ENCODE measurements at regions not wholly inside any gene's neighbourhood (a gene's known extent, or its start where the extent isn't known, plus 50 kb on each side); places are given as distances from the start of the nearest gene placed in this dataset.
"Not testable (repeated sequence)": the region's sequence is repeated elsewhere in the genome, so short reads cannot be mapped to it uniquely, and the experiment has no call there.

DNA sequence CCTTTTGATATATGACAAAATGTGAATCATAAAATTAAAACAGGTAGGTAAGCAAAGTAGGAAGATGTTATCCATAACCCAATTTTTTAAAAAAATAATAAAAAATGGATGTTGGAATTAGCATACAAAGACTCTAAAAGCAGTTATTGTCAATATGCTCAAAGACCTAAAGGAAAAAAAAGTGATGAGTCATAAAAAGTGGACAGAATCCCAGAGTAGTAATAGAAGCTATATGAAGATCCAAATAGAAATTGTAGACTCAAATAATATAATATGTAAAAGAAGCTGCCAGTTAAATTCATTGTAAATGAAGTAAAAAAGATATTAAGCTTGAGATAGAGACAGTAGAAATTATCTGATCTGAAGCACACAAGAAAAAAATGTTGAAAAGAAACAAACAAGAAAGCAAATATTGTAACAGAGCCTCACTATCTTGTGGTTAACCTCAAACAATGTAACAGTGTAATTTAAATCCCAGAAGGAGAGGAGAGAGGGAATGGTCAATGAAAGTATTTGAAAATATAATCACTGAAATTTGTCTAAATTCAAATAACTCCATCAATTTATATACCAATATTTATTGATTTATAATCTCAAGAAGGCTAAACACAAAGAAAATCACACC is 773.4 kb upstream of the RAG2 start:
- no peak for DNase-seq

DNA sequence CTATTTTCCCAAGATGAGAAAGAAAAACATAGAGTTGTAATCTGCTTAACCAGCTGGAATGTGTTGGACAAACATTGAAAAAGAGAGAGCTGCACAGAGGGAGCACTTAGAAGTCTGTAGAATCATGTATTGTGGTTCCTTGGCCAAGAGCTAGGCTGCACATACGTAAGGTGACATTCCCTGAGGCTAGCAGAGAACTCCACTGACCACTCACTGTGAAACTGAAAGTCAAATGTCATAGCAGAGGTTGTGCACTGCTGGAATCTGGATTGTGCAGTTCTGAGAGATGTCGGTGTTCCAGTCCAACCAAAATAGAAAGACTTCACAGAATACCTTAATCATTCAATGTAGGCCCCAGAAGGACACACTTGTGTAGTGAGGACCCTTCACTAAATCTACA is 772.8 kb upstream of the RAG2 start:
- DNase-seq = no peak

DNA sequence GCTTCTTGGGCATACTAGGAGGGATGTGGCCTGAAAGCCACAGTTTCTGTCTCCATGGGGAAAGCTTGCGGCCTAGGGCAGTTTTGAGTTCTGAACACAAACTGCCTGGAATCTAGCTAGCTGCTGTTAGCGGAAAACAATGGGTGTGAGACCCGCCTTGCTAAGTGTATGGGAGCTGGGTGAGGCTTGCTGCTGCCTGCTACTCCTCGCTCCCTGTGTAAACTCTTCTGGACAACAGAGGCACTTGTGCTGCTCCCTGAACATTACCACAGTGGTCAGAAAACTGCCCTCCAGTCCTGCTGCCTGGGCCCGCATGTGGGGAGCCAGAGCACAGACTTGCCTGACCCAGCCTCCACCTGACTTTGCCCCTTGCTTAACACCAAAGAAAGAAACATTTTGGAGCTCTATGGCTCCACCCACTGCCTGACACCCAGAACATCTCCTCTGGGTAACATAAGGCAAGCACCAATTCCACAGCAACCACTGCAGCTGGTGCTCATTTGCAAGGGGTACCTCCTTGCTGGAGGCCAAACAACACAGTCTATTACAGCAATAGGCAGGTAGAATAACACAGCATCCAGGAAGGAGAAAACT is 766.3 kb upstream of the RAG2 start:
- DNase-seq = no peak

DNA sequence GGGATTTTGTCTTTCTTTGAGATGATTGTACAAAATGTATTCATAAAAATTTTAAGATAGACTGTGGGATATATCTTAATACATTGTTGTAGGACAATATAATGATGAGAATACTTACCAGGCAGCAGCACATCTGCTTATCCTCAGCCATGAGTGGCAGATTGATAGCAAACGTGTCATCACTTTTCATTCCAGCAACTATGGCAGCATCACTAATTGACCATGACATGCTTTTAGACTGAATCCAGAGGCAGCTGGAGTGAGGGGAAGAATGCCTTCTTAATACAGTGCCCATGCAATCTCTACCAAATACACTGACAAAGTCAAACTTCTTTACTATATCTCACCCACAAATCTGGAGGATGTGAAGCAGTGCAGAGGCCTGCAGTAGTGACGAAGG is 755.2 kb upstream of the RAG2 start:
- DNase-seq = no peak

DNA sequence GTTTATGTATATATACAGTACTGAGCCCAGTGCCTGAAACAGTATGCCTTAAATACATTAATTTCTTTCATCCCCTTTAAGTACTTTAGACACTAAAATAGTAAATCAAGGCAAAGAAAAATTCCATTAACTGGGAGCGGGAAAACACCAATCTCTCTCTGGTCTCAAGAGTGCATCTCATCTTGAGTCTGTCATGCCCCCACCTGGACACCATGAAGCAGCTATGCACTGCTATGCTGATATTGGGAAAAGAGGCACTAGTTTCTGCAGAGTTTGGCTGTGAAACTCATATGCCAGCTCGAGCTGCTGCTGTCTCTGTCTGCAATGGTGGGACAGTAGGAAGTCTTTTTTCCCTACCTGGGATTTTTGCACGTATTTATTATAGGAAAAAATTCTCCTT is 754.4 kb upstream of the RAG2 start:
- no peak for DNase-seq

DNA sequence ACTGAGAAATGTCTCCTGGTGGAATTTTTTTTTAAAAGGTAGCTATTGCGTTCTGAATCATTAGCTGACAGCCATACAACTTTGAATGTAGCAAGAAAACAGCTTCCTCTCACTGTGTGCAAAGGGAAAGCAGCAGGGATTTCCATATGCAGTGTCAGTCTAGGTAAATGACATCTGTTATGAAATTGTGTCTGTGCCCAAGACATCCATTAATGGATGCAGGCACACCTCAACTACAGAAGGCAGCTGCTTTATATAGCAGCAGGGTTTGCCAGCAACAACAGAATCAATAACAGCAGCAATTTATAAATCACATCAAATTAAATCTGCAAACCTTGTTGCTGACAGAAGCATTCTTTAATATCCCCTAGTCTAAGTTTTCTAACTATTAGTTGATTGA is 745.3 kb upstream of the RAG2 start:
- DNase-seq = no peak

DNA sequence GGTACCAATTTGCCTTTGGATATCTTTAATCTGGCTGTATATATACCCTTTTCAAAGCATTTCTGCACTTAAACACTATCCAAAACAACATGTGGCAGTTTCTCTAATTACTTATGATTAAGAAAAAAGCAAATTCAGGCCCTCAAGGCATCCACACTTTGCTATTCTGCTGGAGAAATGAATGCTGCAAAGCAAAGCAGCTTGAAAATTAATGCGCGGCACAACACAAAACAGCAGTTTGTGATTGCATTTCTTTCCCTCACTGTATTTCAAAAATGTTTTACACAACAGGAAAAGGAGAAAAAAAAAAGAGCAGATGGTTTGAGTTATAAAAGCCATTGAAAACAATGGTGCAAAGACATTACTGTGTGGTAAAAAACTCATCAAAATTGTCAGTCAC is 738.4 kb upstream of the RAG2 start:
- no peak for DNase-seq

DNA sequence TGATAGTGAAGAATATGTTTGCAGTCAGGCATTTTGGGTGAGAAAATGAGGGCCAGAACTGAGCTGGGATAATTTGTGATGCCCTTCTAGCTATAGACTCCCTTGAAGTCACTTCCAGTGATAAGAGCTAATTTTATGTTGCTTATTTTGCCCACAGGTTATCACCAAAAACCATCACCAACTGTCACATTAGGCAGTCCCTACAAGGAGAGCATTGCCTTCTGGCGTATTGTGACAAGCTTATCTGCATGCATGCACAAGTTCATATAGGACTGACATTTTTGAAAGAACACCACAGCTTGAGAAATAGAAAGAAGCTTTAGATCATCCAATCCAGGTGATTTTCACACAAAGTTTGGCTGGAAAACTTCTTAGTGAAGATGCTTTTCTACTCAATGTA is 735.3 kb upstream of the RAG2 start:
- DNase-seq = no peak

DNA sequence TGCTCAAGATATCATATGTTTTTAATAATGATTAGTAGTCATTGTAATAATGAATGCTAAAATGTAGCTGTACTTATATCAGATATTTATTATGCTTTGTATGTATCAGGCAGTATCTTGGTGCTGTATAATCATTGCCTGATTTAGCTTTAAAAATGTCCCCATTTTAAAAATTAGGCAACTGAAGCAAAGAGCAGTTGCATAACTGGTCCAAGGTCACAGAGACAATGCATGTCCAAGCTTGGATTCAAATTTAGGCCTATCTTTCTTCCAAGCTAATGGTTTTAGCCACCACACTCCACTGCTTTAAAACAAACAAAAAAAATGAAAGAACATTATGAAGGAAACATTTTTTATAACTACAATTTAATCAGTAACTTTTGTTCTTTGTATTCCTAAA is 725.8 kb upstream of the RAG2 start:
- no peak for DNase-seq

DNA sequence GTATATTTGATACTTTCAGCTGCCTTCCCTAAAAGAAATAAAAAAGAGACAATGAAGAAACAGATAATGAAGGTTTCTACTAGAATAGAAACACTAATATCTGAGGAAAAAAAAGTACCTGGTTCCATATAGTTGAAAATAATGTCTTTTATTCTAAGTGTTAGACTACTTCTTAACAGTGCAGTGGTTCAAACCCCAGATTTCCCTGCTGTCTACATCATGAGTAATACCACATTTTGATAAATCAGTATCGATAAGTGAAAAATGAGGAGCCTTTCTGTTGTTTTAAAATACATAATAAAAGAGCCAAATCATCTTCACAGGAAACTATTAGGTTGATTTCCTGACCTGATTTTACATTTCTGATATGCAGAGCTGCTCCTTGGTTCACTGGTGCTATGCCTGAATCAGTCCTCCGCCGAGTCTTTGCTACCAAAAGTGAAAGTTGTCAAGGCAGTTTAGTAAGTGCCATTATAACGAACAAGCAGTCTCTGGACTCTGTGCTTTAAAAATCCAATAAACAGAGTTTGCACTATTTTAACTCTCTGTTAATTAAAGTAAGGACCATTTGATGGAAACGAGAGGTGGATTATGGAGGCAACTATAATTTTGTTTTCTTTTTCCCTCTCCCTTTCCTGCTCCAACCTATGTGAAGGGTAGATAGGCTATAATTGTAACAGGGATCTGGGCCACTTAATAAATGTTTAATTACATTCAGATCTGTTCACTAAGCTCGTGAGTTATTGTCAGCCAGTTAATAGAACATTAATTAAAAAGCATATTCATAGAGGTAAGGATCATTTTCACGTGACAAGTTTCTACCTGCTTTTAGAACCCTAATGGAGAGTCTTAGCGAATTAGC is 724.5 kb upstream of the RAG2 start:
- DNase-seq = no peak

DNA sequence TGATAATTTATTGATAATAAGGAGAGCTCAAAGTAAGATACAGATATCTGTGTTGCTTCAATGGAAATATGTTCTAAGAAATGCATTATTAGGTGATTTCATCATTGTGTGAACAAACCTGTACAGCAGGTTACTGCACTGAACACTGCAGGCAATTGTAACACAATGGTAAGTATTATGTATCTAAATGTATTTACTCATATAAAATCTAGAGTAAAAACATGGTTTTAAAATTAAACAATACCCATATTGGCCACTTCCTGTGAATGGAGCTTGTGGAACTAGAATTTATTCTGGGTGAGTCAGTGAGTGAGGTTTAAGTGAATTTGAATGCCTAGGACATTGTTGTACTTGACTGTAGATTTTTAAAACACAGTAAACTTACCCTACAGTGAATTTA is 722.9 kb upstream of the RAG2 start:
- DNase-seq = no peak

DNA sequence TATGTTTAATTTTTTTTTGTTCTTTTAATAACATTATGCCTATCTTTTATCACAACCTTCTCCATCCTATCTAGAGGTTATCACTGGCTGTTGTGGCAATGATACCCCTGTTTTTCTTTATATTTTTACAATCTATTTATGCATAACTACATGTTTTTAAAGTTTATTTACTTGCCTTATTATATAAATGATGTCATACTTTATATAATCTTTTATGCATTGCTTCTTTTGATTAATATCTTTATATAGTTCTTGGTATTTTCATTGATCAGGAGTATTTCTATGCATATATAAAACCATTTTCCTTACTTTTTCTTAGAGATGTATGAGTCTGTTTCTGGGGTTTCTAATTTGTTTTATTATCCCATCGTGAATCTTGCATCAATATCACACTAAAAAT is 719.8 kb upstream of the RAG2 start:
- DNase-seq = no peak

DNA sequence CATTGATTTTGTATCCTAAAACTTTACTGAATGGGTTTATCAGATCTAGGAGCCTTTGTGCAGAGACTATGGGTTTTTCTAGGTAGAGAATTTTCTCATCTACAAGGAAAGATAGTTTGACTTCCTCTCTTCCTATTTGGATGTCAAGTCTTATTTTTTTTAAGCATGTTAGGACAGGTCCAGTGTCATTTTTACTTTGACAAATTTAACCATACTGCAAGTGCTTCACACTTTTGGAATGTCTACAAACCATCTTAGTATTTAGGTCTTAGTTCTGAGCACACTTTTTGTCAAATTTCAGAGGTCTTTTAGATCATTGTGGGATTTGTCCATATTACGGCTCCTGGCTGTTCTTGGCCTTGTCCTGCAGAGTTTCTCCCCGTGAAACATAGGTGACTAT is 715.2 kb upstream of the RAG2 start:
- no peak for DNase-seq

DNA sequence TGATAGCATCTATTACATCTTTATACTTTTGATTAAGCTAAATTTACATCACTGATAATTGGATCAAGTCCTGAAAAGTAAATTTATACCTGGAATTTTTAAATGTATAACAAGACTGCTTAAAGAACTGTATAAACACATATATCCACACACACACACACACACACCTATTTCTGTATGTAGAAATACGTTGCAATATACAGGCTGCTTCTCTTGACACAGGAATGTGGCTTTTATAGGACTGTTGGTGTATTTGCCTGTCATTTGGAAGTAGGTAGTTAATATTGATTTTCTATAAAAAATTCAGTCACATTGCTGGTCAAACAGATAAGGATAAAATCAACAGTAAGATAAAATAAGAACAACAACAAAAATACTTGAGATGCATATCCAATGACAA is 708.5 kb upstream of the RAG2 start:
- DNase-seq = no peak

DNA sequence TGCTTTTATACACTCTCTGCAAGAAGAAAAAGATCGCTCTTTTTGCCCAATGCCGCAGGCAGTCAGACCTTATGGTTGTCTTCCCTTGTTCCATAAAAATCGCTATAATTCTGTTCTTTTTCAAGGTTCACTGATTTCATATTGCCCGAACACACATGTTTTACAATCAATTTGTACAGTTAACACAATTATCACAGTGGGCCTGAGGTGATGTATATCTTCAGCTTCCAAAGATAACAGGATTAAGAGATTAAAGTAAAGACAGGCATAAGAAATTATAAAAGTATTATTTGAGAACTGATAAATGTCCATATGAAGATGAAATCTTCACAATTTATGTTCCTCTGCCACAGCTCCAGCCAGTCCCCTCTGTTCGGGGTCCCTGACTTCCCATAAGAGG is 703.4 kb upstream of the RAG2 start:
- DNase-seq = not testable (repeated sequence)

DNA sequence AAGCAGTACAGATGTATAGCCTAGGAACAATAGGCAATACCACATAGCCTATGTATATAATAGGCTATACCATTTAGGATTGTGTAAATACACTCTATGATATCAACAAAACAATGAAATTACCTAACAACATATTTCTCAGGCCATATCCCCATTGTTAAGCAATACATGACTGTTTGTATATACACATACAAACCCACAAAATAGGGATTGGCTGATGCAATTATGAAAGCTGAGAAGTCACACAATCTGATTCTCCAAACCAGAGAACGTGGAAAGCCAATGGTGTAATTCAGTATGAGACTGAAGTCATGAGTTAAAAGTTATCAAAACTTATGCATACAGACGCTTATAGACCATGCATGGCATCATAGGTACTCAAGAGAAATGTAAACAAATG is 700.1 kb upstream of the RAG2 start:
- DNase-seq = no peak

DNA sequence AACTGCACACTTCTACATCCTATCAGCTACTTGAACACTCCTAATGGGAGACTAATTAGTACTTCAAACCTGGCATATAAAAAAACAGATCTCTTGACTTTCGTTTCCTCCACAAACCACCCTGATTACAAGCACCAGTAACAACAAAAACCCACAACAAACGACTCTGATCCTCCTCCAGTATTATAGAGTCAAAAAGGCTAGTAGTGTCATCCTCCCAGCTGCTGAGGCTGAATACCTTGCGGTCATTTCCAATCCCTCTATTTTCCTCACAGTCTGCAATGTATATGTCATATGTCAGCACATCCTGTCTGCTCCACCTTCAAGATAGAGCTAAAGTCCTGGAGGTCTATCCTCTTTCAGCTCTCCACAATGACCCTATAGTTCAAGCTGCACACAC is 688.9 kb upstream of the RAG2 start:
- no peak for DNase-seq

DNA sequence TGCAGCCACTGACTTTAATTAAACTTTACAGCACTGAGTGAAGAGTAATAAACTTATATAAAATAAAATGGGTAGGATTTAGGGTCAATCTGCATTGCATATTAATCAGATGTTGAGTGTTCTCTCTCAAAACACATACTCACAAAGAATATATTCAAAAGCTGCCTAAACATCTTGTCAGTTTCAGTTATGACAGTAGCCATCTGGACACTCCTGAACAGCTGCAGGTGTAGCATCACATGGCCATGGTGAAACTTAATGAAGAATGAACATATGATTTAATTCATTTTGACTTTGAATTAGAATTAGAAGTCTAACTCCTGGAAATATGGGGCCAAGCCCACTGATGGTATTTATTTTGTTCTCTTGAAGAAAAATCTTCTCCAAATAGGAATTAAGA is 684.3 kb upstream of the RAG2 start:
- DNase-seq = no peak

DNA sequence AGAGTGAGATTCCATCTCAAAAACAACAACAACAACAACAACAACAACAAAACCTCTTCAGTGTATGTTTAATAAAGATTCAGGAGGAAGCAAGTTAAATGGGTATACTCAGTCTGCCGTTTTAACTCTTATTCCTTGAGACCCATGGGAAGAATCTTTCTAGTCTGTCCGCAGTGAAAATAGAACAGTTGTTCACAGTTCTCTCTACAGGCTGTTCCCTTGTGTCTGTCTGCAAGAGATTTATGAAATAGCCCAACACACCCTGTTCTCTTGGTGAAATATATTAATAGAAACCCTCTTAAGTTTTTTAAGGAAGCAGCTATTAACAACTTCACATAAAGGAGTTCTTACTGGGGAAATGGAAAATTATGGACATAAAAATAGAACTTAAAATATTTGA is 682.2 kb upstream of the RAG2 start:
- no peak for DNase-seq

DNA sequence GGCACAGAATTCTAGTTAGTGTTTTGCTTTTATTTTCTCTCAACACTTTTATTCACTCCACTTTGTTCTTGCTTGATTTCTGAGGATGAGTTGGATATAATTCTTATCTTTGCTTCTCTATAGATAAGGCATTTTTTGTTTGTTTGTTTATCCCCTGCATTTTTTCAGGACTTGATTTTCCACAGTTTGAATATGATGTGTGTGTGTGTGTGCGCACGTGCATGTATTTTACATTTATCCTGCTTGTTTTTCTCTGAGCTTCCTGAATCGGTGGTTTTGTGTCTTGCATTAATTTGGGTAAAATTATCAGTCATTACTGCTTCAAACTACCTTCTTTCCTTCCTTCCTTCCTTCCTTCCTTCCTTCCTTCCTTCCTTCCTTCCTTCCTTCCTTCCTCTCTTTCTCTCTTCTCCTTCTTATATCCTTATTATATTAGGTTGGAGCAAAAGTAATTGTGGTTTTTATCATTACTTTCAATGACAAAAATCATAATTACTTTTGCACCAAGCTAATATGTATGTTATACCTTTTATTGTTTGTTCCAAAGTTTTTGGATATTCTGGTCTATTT is 679.9 kb upstream of the RAG2 start:
- DNase-seq = no peak

DNA sequence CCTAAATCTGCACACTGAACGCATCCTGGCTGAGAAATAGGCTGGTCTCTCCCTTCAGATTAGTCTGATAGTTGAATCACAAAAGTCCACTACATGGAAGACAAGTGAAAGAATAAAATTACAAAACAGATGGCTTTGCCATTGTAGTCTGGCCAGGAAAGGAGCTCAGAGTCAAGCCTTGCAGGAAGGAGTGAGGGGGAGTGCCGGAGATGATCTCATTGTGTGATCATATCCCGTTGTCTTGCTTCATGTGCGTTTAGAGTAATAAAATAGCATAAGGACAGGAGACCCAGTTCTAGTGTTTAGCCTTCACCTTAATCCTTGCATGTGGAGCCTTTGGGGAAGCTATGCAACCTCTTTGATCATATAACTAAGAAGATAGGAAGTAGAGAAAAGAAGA is 666.7 kb upstream of the RAG2 start:
- DNase-seq = no peak

DNA sequence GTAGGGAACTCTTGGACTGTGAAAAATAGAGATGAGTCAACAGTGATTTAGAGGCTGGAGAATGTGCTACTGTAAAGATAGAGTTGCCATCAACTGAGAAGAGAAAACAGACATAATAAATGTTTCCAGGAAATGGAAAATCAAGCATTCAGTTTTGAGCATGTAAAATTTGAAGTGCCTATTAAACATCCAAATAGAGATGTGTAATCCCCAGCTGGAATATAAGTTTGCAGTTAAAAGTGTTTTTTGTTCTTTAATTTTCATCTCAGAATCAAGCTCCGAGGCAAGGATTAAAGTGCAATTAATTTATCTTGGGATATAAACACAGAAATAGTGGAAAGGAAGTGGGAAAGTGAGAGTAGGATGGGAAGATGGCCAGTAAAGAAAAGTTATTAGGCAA is 666.0 kb upstream of the RAG2 start:
- DNase-seq = no peak

DNA sequence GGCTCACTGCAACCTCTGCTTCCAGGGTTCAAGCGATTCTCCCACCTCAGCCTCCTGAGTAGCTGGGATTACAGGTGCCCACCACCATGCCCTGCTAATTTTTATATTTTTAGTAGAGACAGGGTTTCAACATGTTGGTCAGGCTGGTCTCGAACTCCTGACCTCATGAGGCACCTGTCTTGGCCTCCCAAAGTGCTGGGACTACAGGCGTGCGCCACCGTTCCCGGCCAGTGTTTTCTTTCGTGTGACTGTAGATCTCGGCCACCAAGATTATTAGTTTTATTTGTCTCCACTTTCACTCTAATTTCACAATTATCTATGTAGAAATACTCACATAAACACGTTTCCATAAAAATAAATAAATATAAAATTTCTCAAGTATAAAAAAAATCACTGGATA is 665.4 kb upstream of the RAG2 start:
- DNase-seq = not testable (repeated sequence)

DNA sequence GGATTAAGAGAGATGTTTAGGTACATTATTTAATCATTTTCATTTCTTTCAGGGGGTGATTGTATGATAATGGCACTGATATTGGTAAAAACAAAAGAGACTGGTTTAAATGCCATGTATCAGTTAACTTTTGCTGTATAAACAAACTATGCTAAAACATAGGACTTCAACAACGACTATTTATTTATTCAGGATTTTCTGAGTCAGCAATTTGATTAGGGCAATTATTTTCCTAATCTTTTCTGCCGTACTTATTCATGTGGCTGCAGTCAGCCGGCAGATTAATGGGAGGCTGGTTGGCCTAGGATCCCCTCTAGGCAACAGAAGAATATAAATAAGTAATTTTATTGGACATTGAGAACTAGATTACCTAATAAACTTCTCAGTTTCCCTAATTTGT is 661.7 kb upstream of the RAG2 start:
- DNase-seq = no peak

Measured in T-helper 1 cell (primary cell).